H1 (cell line): ENCODE measurements at regions not wholly inside any gene's neighbourhood (a gene's known extent, or its start where the extent isn't known, plus 50 kb on each side); places are given as distances from the start of the nearest gene placed in this dataset.

Experiments used
- ATF2 ChIP-seq: IDR thresholded peaks from 2 replicates; pipeline ENCODE4 v1.6.1; 2012; ENCODE audit warnings: low read length, inconsistent platforms
- CHD2 ChIP-seq: IDR thresholded peaks from 2 replicates; pipeline ENCODE4 v1.6.1; 2012; ENCODE audit warnings: low read length, improper control_type of control experiment
- CTBP2 ChIP-seq: IDR thresholded peaks from 2 replicates; pipeline ENCODE4 v1.7.0; 2011; ENCODE audit warnings: borderline replicate concordance, mild to moderate bottlenecking, moderate library complexity, mixed read lengths, low read length; ENCODE audit not compliant: insufficient read depth, insufficient read length
- EP300 ChIP-seq, 2 experiments: IDR thresholded peaks; 1 replicate in 1 of 2; 2 replicates in 1 of 2; pipeline ENCODE4 v1.6.1; 2011 to 2012; ENCODE audit warnings: low read depth in 2 of 2, low read length in 2 of 2, mild to moderate bottlenecking in 2 of 2, borderline replicate concordance in 1 of 2, inconsistent platforms in 1 of 2, moderate library complexity in 1 of 2
- EZH2 ChIP-seq: fragments of 200-600 bp; sonication (generic); IDR thresholded peaks from 2 replicates; pipeline ENCODE4 v1.7.1; 2012; ENCODE audit warnings: low read depth, mild to moderate bottlenecking, moderate library complexity, low read length, inconsistent platforms; ENCODE audit not compliant: severe bottlenecking
- KDM5A ChIP-seq: fragments of 200-600 bp; IDR thresholded peaks from 2 replicates; pipeline ENCODE4 v1.7.1; 2012; ENCODE audit warnings: mild to moderate bottlenecking, low read length, inconsistent platforms, mixed read lengths
- MAFK ChIP-seq: IDR thresholded peaks from 2 replicates; pipeline ENCODE4 v1.6.1; 2012; ENCODE audit warnings: low read depth, mild to moderate bottlenecking, improper control_type of control experiment, low read length
- POLR2AphosphoS5 ChIP-seq: IDR thresholded peaks from 2 replicates; pipeline ENCODE4 v1.6.1; 2011; ENCODE audit warnings: low read depth, low read length
- RXRA ChIP-seq: IDR thresholded peaks from 2 replicates; pipeline ENCODE4 v1.6.1; 2011; ENCODE audit warnings: low read depth, mild to moderate bottlenecking, low read length, moderate library complexity; ENCODE audit not compliant: insufficient read depth
- SRF ChIP-seq: IDR thresholded peaks from 2 replicates; pipeline ENCODE4 v1.6.1; 2011; ENCODE audit warnings: mild to moderate bottlenecking, low read depth, low read length, moderate library complexity
- TBP ChIP-seq: IDR thresholded peaks from 2 replicates; pipeline ENCODE4 v1.6.1; 2011; ENCODE audit warnings: low read depth, low read length, improper control_type of control experiment
- TEAD4 ChIP-seq: IDR thresholded peaks from 2 replicates; pipeline ENCODE4 v1.6.1; 2012; ENCODE audit warnings: low read depth, low read length, inconsistent platforms, mixed read lengths
- TF ChIP-seq, protein P1 (sequence below), 3 experiments: IDR thresholded peaks; 1 replicate in 2 of 3; 2 replicates in 1 of 3; pipeline versions ENCODE4 v1.5.1 to v1.6.1; 2011; ENCODE audit warnings: low read length in 3 of 3, mild to moderate bottlenecking in 3 of 3, inconsistent platforms in 2 of 3, low read depth in 1 of 3, moderate library complexity in 1 of 3; ENCODE audit not compliant: insufficient read depth in 1 of 3; ENCODE audit errors: control extremely low read depth in 1 of 3

DNA sequence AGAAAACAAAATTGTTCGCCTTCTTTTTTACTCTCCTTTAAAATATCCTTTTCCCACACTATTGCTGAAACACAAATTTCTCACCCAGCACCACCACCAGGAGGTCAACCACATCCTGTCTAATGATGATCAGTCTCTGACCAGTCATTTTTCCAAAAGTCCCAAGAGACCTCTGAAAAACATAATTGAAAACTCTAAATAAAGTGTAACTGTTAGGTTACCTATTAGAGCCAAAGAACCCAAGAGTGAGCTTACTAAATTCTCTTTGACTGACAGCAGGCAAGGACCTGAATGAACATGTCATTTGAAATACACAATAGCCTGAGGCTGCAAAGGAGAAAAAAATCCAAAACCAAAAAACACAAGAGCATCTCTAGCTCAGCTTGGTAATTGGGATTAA lies 735.4 kb downstream of the CBLN4 start:
- TF ChIP-seq, protein P1, sequence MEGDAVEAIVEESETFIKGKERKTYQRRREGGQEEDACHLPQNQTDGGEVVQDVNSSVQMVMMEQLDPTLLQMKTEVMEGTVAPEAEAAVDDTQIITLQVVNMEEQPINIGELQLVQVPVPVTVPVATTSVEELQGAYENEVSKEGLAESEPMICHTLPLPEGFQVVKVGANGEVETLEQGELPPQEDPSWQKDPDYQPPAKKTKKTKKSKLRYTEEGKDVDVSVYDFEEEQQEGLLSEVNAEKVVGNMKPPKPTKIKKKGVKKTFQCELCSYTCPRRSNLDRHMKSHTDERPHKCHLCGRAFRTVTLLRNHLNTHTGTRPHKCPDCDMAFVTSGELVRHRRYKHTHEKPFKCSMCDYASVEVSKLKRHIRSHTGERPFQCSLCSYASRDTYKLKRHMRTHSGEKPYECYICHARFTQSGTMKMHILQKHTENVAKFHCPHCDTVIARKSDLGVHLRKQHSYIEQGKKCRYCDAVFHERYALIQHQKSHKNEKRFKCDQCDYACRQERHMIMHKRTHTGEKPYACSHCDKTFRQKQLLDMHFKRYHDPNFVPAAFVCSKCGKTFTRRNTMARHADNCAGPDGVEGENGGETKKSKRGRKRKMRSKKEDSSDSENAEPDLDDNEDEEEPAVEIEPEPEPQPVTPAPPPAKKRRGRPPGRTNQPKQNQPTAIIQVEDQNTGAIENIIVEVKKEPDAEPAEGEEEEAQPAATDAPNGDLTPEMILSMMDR (IDR thresholded peaks at IDR 0.05; ENCODE audit: control extremely low read depth in 1 of 3, insufficient read depth in 1 of 3, low read depth in 1 of 3, low read length in 3 of 3), result no peak
- TF ChIP-seq CTBP2 (no peak), TBP (no peak), SRF (no peak), ATF2 (no peak), EZH2 (no peak), RXRA (no peak), CHD2 (no peak), EP300 (IDR thresholded peaks at IDR 0.05; ENCODE audit: borderline replicate concordance in 1 of 2, low read depth in 2 of 2, low read length in 2 of 2) (no peak), KDM5A (no peak), TEAD4 (no peak), POLR2AphosphoS5 (no peak), MAFK (no peak)
